ENCODE measurements at regions not wholly inside any gene's neighbourhood (a gene's known extent, or its start where the extent isn't known, plus 50 kb on each side); places are given as distances from the start of the nearest gene placed in this dataset.
"Not testable (repeated sequence)": the region's sequence is repeated elsewhere in the genome, so short reads cannot be mapped to it uniquely, and the experiment has no call there.

GRCh38 chr5:12657914-12658474, 753.7 kb upstream of the CTNND2 start:
- not testable (repeated sequence) for DNase-seq (ENCODE audit: low spot score)

DNA sequence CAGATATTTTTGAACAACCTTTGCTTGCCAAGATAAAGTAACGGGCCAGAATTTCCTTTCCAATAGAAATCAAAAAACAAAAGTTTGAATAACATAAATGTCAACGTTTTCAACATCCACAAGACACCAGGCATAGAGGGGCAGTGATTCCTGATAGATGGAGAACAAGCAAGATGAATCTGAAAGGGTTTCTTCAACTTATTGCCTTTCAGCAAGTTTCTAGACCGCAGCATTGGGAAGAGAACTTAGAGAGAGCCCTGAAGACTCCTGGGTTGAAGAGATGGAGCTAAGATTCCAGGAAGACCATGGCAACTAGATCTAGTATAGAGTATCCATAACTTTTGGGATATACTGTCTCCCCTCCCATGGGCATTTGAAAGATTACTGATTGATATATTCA, 751.4 kb upstream of the CTNND2 start:
- DNase-seq (ENCODE audit: low spot score): no peak

DNA sequence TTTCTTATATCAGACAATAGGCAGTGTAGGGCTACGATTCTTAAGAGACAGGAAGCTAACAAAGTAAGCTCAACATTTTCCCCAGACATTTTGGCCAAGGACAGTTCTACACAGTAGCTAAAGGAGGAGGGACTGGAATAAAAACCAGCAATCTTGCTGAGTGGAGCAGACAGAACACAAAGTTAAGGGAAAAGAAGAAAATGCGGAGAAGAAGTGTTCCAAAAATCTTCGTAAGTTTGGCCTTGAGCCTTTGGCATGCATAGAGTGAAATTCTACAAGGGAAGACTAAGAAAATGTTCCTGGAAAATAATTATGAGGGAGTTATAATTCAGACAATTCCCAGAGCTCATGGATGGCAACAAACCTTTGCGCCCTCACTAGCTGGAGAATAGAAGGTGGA, 748.0 kb upstream of the CTNND2 start:
- no peak for DNase-seq (ENCODE audit: low spot score)

GRCh38 chr5:12648558-12648957, 744.3 kb upstream of the CTNND2 start:
- no peak for DNase-seq (ENCODE audit: low spot score)

DNA sequence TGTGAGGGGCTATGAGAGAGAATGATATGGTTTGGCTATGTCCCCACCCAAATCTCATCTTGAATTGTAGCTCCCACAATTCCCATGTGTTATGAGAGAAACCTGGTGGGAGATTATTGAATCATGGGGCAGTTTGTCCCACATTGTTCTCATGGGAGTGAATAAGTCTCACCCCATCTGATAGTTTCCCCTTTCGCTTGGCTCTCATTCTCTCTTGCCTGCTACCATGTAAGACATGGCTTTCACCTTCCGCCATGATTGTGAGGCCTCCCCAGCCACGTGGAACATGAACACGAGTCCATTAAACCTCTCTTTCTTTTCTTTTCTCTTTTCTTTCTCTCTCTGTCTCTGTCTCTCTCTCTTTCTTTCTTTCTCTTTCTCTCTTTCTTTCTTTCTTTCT, 743.4 kb upstream of the CTNND2 start:
- DNase-seq (ENCODE audit: low spot score): no peak

- DNase-seq (ENCODE audit: low spot score): no peak
Observed at GRCh38 chr5:12645582-12645981, 741.3 kb upstream of the CTNND2 start.

- DNase-seq (ENCODE audit: low spot score): no peak
Observed at GRCh38 chr5:12636209-12636608, 732.0 kb upstream of the CTNND2 start.

GRCh38 chr5:12626556-12626955, 722.3 kb upstream of the CTNND2 start:
- DNase-seq (ENCODE audit: low spot score): no peak

GRCh38 chr5:12625667-12626263, 721.5 kb upstream of the CTNND2 start:
- DNase-seq (ENCODE audit: low spot score): no peak

DNA sequence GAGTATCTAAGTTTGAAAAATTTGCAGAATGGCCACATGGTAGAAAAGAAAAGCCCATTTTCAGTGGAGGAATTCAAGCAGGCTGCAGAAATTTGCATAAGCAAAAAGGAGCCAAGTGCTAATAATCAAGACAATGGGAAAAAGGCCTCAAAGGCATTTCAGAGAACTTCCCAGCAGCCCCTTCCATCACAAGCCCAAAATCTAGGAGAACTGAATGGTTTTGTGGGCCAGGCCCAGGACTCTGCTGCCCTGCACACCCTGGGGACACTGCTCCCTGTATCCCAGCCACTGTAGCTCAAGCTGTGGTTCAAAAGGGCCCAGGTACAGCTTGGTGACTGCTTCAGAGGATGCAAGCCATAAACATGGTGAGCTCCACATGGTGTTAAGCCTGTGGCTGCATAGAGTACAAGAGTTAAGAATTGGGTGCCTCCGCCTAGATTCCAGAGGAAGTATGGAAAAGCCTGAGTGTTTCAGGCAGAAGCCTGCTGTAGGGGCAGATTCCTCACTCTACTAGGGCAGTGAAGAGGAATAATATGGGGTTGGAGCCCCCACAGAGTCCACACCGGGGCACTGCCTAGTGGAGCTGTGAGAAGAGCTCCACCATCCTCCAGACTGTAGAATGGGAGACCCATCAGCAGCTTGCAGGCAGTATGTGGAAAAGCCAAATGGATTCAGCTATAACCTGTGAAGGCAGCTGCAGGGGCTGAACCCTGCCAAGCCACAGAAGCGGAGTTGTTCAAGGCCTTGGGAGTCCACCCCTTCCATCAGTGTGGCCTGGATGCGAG, 720.7 kb upstream of the CTNND2 start:
- no peak for DNase-seq (ENCODE audit: low spot score)

DNA sequence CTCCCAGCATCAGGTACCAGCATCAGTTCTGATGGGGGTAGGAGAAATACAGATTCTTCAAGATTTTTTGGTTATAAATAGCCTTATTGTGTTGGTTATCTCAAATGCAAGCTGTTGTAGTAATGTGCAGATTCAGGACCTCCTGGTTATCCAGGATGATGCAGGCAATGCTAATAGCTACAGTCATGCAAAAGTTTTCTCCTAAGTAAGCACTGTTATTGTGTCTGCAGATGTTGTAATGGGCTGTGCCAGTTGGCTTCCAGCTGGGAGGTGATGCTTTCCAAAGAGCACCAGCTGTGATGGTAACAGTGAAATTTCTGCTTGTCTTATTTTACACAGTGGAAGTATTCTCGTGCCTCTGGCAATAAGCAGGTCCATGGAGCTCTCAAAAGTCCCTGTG, 719.2 kb upstream of the CTNND2 start:
- no peak for DNase-seq (ENCODE audit: low spot score)

DNA sequence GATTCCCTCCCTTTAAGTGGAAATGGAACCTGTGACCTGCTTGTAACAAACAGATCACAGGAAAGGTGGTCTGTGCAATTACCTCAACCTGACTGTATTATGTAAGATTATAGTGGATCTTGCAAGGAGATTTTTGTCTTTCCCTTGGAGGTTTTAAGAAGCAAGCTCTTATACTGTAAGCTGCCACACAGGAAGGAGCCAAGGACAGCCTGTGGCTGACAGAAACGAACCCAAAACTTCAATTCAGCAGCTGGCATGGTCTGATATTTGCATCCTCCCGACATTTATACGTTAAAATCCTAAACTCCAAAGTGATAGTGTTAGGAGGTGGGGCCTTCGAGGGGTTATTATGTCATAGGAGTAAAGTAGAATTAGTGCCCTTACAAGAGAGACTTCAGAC, 711.8 kb upstream of the CTNND2 start:
- no peak for DNase-seq (ENCODE audit: low spot score)

DNA sequence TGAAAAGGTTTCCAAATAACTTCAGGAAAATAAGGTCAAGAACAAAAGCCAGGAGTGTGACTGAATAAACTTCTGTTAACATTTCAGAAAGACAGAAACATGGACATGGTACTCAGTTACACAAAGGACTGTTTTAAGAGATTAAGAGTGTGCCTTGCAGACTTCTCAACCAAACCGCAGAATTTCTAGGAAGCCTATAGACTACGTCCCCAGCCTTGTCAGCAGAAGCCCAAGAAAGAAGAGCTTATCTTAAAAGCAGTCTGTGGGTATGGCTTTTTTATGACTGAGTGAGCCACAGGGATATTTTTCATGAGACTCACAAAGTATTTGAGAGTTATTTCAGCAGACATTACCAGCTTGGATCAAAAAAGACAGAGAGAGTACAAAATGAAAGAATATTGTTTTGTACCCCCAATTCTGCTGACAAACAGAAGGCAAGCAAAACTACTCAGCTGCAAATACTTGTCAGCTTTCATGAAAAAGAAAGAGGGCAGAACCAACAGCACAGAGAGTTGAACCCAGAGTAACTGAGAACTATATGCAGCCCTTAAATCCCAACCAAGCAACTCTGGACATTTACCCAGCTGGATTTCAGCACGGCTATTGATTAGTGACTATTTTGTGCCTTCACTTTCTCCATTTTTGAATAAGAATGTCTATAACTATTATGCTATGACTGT, 711.0 kb upstream of the CTNND2 start:
- no peak for DNase-seq (ENCODE audit: low spot score)

- DNase-seq (ENCODE audit: low spot score): no peak
Observed at GRCh38 chr5:12614608-12615007, 710.4 kb upstream of the CTNND2 start.

DNA sequence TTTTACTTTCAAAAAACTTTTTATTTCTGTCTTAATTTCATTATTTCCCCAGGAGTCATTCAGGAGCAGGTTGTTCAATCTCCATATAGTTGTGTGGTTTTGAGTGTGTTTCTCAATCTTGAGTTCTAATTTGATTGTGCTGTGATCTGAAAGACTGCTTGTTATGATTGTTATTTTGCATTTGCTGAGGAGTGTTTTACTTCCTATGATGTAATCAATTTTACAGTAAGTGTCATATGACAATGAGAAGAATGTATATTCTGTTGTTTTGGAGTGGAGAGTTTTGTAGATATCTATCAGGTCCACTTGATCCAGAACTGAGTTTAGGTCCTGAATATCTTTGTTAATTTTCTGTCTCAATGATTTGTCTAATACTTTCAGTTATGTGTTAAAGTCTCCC, 706.9 kb upstream of the CTNND2 start:
- DNase-seq (ENCODE audit: low spot score): no peak

DNA sequence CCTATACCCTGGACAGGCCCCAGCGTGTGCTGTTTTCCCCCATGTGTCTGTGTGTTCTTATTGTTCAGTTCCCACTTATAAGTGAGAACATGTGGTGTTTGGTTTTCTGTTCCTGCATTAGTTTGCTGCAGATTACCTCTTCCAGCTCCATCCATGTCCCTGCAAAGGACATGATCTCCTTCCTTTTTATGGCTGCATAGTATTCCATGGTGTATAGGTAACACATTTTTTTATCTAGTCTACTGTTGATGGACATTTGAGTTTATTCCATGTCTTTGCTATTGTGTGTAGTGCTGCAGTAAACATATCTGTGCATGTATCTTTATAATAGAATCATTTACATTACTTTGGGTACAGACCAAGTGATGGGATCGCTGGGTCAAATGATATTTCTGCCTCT, 703.6 kb upstream of the CTNND2 start:
- not testable (repeated sequence) for DNase-seq (ENCODE audit: low spot score)

- no peak for DNase-seq (ENCODE audit: low spot score)
Observed at GRCh38 chr5:12592228-12592627, 688.0 kb upstream of the CTNND2 start.

GRCh38 chr5:12586406-12586805, 682.2 kb upstream of the CTNND2 start:
- no peak for DNase-seq (ENCODE audit: low spot score)

DNA sequence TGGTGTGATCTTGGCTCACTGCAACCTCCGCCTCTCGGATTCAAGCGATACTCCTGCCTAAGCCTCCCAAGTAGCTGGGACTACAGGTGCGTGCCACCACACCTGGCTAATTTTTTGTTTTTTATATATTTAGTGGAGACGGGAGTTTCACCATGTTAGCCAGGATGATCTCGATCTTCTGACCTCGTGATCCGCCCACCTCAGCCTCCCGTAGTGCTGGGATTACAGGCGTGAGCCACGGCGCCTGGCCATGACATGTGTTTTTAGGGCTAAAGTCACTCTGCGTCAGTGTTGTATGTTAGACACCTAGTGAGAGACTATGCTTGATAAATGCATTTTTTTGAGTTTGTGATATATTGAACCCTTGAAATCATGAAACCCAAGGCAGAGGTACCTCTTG, 674.6 kb upstream of the CTNND2 start:
- DNase-seq (ENCODE audit: low spot score): not testable (repeated sequence)

DNA sequence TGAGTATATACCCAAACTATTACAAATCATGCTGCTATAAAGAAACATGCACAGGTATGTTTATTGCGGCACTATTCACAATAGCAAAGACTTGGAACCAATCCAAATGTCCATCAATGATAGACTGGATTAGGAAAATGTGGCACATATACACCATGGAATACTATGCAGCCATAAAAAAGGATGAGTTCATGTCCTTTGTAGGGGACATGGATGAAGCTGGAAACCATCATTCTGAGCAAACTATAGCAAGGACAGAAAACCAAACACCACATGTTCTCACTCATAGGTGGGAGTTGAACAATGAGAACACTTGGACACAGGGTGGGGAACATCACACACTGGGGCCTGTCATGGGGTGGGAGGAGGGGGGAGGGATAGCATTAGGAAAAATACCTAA, 672.7 kb upstream of the CTNND2 start:
- DNase-seq (ENCODE audit: low spot score): not testable (repeated sequence)

DNA sequence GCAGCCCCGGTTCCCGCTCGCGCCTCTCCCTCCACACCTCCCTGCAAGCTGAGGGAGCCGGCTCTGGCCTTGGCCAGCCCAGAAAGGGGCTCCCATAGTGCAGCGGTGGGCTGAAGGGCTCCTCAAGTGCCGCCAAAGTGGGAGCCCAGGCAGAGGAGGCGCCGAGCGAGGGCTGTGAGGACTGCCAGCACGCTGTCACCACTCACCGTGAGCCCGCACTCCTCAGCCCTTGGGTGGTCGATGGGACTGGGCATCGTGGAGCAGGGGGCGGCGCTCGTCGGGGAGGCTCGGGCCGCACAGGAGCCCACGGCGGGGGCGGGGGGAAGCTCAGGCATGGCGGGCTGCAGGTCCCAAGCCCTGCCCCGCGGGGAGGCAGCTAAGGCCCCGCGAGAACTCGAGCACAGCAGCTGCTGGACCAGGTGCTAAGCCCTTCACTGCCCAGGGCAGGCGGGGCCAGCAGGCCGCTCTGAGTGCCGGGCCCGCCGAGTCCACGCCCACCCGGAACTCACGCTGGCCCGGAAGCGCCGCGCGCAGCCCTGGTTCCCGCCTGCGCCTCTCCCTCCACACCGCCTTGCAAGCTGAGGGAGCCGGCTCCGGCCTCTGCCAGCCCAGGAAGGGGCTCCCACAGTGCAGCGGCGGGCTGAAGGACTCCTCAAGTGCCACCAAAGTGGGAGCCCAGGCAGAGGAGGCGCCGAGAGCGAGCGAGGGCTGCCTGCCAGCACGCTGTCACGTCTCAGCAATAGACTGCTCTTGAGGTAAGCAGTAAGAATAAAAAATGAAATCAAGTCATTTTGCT, 670.2 kb upstream of the CTNND2 start:
- not testable (repeated sequence) for DNase-seq (ENCODE audit: low spot score)

DNA sequence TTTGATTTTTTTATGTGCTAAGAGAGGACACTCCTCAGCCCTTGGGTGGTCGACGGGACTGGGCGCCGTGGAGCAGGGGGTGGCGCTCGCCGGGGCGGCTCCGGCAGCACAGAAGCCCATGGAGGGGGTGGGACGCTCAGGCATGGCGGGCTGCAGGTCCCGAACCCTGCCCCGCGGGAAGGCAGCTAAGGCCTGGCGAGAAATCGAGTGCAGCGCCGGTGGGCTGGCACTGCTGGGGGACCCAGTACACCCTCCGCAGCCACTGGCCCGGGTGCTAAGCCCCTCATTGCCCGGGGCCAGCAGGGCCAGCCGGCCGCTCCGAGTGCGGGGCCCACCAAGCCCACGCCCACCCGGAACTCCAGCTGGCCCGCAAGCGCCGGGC, 669.7 kb upstream of the CTNND2 start:
- not testable (repeated sequence) for DNase-seq (ENCODE audit: low spot score)
